ENCODE measurements at regions not wholly inside any gene's neighbourhood (a gene's known extent, or its start where the extent isn't known, plus 50 kb on each side); places are given as distances from the start of the nearest gene placed in this dataset.
"Not testable (repeated sequence)": the region's sequence is repeated elsewhere in the genome, so short reads cannot be mapped to it uniquely, and the experiment has no call there.

- peak; percentile 82 for DNase-seq (ENCODE audit: low read depth)
These were observed 56.7 kb upstream of the LRFN5 start for GRCh38 chr14:41549821-41550607.

- no peak for DNase-seq (ENCODE audit: low read depth)
These were observed 57.4 kb upstream of the LRFN5 start for GRCh38 chr14:41549282-41549681.

GRCh38 chr14:41548666-41549065, 58.0 kb upstream of the LRFN5 start:
- peak; percentile 43 for DNase-seq (ENCODE audit: low read depth)

- DNase-seq (ENCODE audit: low read depth) = no peak
These were observed 65.3 kb upstream of the LRFN5 start for GRCh38 chr14:41541333-41541732.

GRCh38 chr14:41532255-41532654, 74.4 kb upstream of the LRFN5 start:
- no peak for DNase-seq (ENCODE audit: low read depth)

- no peak for DNase-seq (ENCODE audit: low read depth)
These were observed 84.8 kb upstream of the LRFN5 start for GRCh38 chr14:41521891-41522290.

- DNase-seq (ENCODE audit: low read depth) = not testable (repeated sequence)
These were observed 88.6 kb upstream of the LRFN5 start for GRCh38 chr14:41518030-41518429.

- DNase-seq (ENCODE audit: low read depth) = no peak
These were observed 100.1 kb upstream of the LRFN5 start for GRCh38 chr14:41506552-41506951.

GRCh38 chr14:41505491-41505890, 101.2 kb upstream of the LRFN5 start:
- DNase-seq (ENCODE audit: low read depth) = peak; percentile 68

GRCh38 chr14:41498959-41499358, 107.7 kb upstream of the LRFN5 start:
- peak; percentile 56 for DNase-seq (ENCODE audit: low read depth)

GRCh38 chr14:41490323-41490722, 116.4 kb upstream of the LRFN5 start:
- no peak for DNase-seq (ENCODE audit: low read depth)

- no peak for DNase-seq (ENCODE audit: low read depth)
These were observed 117.2 kb upstream of the LRFN5 start for GRCh38 chr14:41489315-41489972.

- no peak for DNase-seq (ENCODE audit: low read depth)
These were observed 118.3 kb upstream of the LRFN5 start for GRCh38 chr14:41488401-41488800.

- DNase-seq (ENCODE audit: low read depth) = peak; percentile 27
These were observed 123.8 kb upstream of the LRFN5 start for GRCh38 chr14:41482861-41483260.

- no peak for DNase-seq (ENCODE audit: low read depth)
These were observed 130.2 kb upstream of the LRFN5 start for GRCh38 chr14:41476526-41476925.

GRCh38 chr14:41461380-41461779, 145.3 kb upstream of the LRFN5 start:
- DNase-seq (ENCODE audit: low read depth) = no peak

GRCh38 chr14:41457393-41457792, 149.3 kb upstream of the LRFN5 start:
- DNase-seq (ENCODE audit: low read depth) = peak; percentile 35

- DNase-seq (ENCODE audit: low read depth) = peak; percentile 10
These were observed 157.6 kb upstream of the LRFN5 start for GRCh38 chr14:41449066-41449465.

- DNase-seq (ENCODE audit: low read depth) = no peak
These were observed 160.7 kb upstream of the LRFN5 start for GRCh38 chr14:41446008-41446407.

GRCh38 chr14:41423503-41423902, 183.2 kb upstream of the LRFN5 start:
- peak; percentile 8 for DNase-seq (ENCODE audit: low read depth)

- DNase-seq (ENCODE audit: low read depth) = not testable (repeated sequence)
These were observed 185.4 kb upstream of the LRFN5 start for GRCh38 chr14:41421308-41421707.

GRCh38 chr14:41419709-41420108, 187.0 kb upstream of the LRFN5 start:
- DNase-seq (ENCODE audit: low read depth) = no peak

- no peak for DNase-seq (ENCODE audit: low read depth)
These were observed 187.8 kb upstream of the LRFN5 start for GRCh38 chr14:41418851-41419250.

GRCh38 chr14:41409806-41410205, 196.9 kb upstream of the LRFN5 start:
- DNase-seq (ENCODE audit: low read depth) = no peak

Measured in amniotic epithelial cell (primary cell).